Endothelial cell (in vitro differentiated cells): ENCODE measurements at regions not wholly inside any gene's neighbourhood (a gene's known extent, or its start where the extent isn't known, plus 50 kb on each side); places are given as distances from the start of the nearest gene placed in this dataset.
"Not testable (repeated sequence)": the region's sequence is repeated elsewhere in the genome, so short reads cannot be mapped to it uniquely, and the experiment has no call there.

Source experiments
- DNase-seq: peaks from one replicate; pipeline ENCODE4 v3.0.0; 2021; ENCODE audit warnings: low spot score
- H3K27ac Mint-ChIP-seq: one replicate; pipeline ENCODE4 v1.8.0; 2021; ENCODE audit warnings: mixed read lengths, inconsistent platforms; ENCODE audit not compliant: unreplicated experiment
- H3K27me3 Mint-ChIP-seq: one replicate; pipeline ENCODE4 v1.8.0; 2021; ENCODE audit warnings: mild to moderate bottlenecking, moderate library complexity, mixed read lengths, inconsistent platforms; ENCODE audit not compliant: unreplicated experiment
- H3K36me3 Mint-ChIP-seq: one replicate; pipeline ENCODE4 v1.8.0; 2021; ENCODE audit warnings: mild to moderate bottlenecking, low read depth, mixed read lengths, inconsistent platforms; ENCODE audit not compliant: unreplicated experiment
- H3K4me1 Mint-ChIP-seq: one replicate; pipeline ENCODE4 v1.8.0; 2021; ENCODE audit warnings: mild to moderate bottlenecking, mixed read lengths, inconsistent platforms; ENCODE audit not compliant: unreplicated experiment
- H3K4me3 Mint-ChIP-seq: one replicate; pipeline ENCODE4 v1.8.0; 2021; ENCODE audit warnings: mild to moderate bottlenecking, mixed read lengths, inconsistent platforms; ENCODE audit not compliant: unreplicated experiment
- H3K9me3 Mint-ChIP-seq: one replicate; pipeline ENCODE4 v1.8.0; 2021; ENCODE audit warnings: mixed read lengths, inconsistent platforms; ENCODE audit not compliant: unreplicated experiment
- TF ChIP-seq, protein P1 (sequence below): fragments of 200-600 bp; sonication (generic); IDR thresholded peaks from one replicate; pipeline ENCODE4 v1.5.0; 2021; ENCODE audit warnings: antibody characterized with exemption; ENCODE audit not compliant: unreplicated experiment

DNA sequence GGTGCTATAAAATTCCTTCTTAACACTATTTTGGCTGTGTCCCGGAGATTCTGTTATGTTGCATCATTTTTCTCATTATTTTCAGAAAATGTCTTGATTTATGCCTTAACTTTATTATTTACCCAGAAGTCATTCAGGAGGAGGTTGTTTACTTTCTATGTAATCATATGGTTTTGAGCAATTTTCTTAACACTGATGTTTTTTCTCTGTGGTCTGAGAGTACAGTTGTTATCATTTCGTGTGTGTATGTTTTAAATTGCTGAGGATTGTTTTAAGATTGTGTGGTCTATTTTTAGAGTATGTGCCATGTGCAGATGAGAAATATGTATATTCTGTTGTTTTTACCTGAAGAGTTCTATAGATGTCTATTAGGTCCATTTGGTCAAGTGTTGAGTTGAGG is 498.1 kb upstream of the ZNF608 start:
- TF ChIP-seq, protein P1, sequence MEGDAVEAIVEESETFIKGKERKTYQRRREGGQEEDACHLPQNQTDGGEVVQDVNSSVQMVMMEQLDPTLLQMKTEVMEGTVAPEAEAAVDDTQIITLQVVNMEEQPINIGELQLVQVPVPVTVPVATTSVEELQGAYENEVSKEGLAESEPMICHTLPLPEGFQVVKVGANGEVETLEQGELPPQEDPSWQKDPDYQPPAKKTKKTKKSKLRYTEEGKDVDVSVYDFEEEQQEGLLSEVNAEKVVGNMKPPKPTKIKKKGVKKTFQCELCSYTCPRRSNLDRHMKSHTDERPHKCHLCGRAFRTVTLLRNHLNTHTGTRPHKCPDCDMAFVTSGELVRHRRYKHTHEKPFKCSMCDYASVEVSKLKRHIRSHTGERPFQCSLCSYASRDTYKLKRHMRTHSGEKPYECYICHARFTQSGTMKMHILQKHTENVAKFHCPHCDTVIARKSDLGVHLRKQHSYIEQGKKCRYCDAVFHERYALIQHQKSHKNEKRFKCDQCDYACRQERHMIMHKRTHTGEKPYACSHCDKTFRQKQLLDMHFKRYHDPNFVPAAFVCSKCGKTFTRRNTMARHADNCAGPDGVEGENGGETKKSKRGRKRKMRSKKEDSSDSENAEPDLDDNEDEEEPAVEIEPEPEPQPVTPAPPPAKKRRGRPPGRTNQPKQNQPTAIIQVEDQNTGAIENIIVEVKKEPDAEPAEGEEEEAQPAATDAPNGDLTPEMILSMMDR, result no peak
- H3K4me1 Mint-ChIP-seq, result no peaks in the 10 kb centered on the region
- DNase-seq, result no peak
- H3K36me3 Mint-ChIP-seq, result no peaks in the 10 kb centered on the region
- peaks cover 4% of the 10 kb centered on the region for H3K9me3 Mint-ChIP-seq
- no peak overlapping the region for H3K4me3 Mint-ChIP-seq
- no peak overlapping the region for H3K27ac Mint-ChIP-seq
- H3K27me3 Mint-ChIP-seq, result no peaks in the 10 kb centered on the region

GRCh38 chr5:125245216-125245615 is 498.8 kb upstream of the ZNF608 start:
- DNase-seq, result no peak
- Mint-ChIP-seq H3K4me3 (no peak overlapping the region), H3K9me3 (no peaks in the 10 kb centered on the region), H3K4me1 (no peaks in the 10 kb centered on the region), H3K27ac (no peak overlapping the region), H3K27me3 (no peaks in the 10 kb centered on the region), H3K36me3 (no peaks in the 10 kb centered on the region)
- TF ChIP-seq, protein P1, result no peak

DNA sequence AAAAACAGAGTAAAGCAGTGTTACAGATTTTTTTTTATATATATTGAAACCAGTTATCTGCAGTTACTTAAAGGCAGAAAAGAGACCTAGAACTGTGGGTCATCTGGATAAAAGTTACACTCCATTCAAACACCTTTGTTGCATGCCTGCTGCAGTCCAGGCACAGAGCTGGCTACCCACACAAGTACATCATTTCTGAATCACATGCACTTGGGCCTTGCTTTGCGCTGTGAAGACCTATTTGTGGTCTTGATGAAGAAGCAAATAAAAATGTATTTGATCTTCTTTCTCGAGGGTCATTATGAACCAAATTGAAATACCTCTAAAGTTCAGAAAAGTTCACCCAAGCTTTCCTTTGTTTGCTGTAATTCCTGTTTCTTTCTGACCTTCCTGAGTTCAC is 503.0 kb upstream of the ZNF608 start:
- TF ChIP-seq, protein P1, result no peak
- Mint-ChIP-seq H3K27me3 (no peaks in the 10 kb centered on the region), H3K27ac (no peak overlapping the region), H3K4me1 (no peaks in the 10 kb centered on the region), H3K4me3 (no peak overlapping the region), H3K9me3 (peaks cover 7% of the 10 kb centered on the region), H3K36me3 (peaks cover 9% of the 10 kb centered on the region)
- no peak for DNase-seq

DNA sequence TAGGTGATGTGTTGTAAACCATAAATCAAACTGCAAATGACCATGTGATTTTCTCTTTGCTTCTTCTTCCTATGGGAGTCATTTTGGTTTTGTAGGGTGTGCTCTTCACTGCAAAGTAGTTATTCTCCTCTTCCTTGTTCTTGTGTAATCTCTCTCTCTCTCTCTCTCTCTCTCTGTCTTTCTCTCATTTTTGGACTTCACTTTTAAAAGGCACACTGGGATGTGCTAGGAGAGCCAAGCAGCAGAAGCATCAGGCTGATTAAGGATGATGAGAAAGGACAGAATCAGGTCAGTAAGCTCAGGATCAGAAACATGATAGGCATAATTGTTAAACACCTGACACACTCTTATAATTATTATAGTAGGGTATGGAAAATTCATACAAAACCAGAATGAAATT is 505.3 kb upstream of the ZNF608 start:
- Mint-ChIP-seq H3K4me1 (no peaks in the 10 kb centered on the region), H3K9me3 (peaks cover 14% of the 10 kb centered on the region), H3K4me3 (no peak overlapping the region), H3K36me3 (peaks cover 10% of the 10 kb centered on the region), H3K27ac (no peak overlapping the region), H3K27me3 (peaks cover 2% of the 10 kb centered on the region)
- no peak for DNase-seq
- TF ChIP-seq, protein P1, result no peak

DNA sequence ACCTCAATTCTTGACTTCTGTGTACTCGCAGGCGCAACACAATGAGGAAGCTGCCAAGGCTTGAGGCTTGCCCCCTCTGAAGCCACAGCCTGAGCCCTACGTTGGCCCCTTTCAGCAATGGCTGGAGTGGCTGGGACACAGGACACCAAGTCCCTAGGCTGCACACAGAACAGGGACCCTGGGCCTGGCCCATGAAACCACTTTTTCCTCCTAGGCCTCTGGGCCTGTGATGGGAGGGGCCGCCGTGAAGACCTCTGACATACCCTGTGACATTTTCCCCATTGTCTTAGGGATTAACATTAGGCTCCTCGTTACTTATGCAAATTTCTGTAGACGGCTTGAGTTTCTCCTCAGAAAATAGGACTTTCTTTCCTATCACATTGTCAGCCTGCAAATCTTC is 507.2 kb upstream of the ZNF608 start:
- peaks cover 10% of the 10 kb centered on the region for H3K36me3 Mint-ChIP-seq
- H3K27ac Mint-ChIP-seq, H3K27me3 Mint-ChIP-seq, H3K4me3 Mint-ChIP-seq, DNase-seq, H3K4me1 Mint-ChIP-seq: not testable (repeated sequence)
- H3K9me3 Mint-ChIP-seq, result peaks cover 14% of the 10 kb centered on the region

DNA sequence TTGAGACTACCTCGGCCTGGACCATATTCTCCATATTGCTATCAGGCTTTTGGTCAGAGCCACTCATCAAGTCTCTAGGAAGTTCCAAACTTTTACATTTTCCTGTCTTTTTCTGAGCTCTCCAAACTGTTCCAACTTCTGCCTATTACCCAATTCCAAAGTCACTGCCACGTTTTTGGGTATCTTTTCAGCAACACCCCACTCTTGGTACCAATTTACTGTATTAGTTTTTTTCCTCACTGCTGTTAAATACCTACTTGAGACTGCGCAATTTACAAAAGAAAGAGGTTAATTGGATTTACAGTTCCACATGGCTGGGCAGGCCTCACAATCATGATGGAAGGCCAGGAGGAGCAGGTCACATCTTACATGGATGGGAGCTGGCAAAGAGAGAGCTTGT is 507.8 kb upstream of the ZNF608 start:
- Mint-ChIP-seq H3K27me3 (peaks cover 2% of the 10 kb centered on the region), H3K27ac (no peak overlapping the region), H3K4me3 (no peak overlapping the region), H3K9me3 (peaks cover 14% of the 10 kb centered on the region), H3K36me3 (peaks cover 10% of the 10 kb centered on the region), H3K4me1 (no peaks in the 10 kb centered on the region)
- no peak for DNase-seq
- TF ChIP-seq, protein P1, result no peak
